COR-L47 (cell line): ENCODE measurements at regions not wholly inside any gene's neighbourhood (a gene's known extent, or its start where the extent isn't known, plus 50 kb on each side); places are given as distances from the start of the nearest gene placed in this dataset.

ENCODE experiments used
- DNase-seq: peaks from one replicate; lab custom pipeline; 2025; lab: John Stamatoyannopoulos, UW

GRCh38 chr16:86041215-86041614 is 142.3 kb downstream of the IRF8 start:
- DNase-seq, result no peak

- no peak for DNase-seq
Observed at GRCh38 chr16:86041807-86042206, 142.8 kb downstream of the IRF8 start.

GRCh38 chr16:86042393-86042792 is 143.4 kb downstream of the IRF8 start:
- no peak for DNase-seq

- DNase-seq, result no peak
Observed at GRCh38 chr16:86042996-86043725, 144.2 kb downstream of the IRF8 start.

- no peak for DNase-seq
Observed at GRCh38 chr16:86044241-86044671, 145.3 kb downstream of the IRF8 start.

- peak; percentile 31 for DNase-seq
Observed at GRCh38 chr16:86044881-86045590, 146.1 kb downstream of the IRF8 start.

GRCh38 chr16:86045591-86045971 is 146.6 kb downstream of the IRF8 start:
- no peak for DNase-seq

- no peak for DNase-seq
Observed at GRCh38 chr16:86046026-86046425, 147.1 kb downstream of the IRF8 start.

GRCh38 chr16:86046667-86047270 is 147.8 kb downstream of the IRF8 start:
- DNase-seq, result no peak

- no peak for DNase-seq
Observed at GRCh38 chr16:86048221-86048620, 149.3 kb downstream of the IRF8 start.

GRCh38 chr16:86048882-86049585 is 150.1 kb downstream of the IRF8 start:
- DNase-seq, result no peak

GRCh38 chr16:86049641-86050040 is 150.7 kb downstream of the IRF8 start:
- DNase-seq, result no peak

- no peak for DNase-seq
Observed at GRCh38 chr16:86050111-86050510, 151.1 kb downstream of the IRF8 start.

GRCh38 chr16:86050591-86051367 is 151.8 kb downstream of the IRF8 start:
- no peak for DNase-seq

- no peak for DNase-seq
Observed at GRCh38 chr16:86051368-86052114, 152.6 kb downstream of the IRF8 start.

- no peak for DNase-seq
Observed at GRCh38 chr16:86052115-86052670, 153.2 kb downstream of the IRF8 start.

- DNase-seq, result no peak
Observed at GRCh38 chr16:86052926-86053325, 154.0 kb downstream of the IRF8 start.

- DNase-seq, result no peak
Observed at GRCh38 chr16:86059253-86060171, 160.6 kb downstream of the IRF8 start.
